ENCODE measurements at regions not wholly inside any gene's neighbourhood (a gene's known extent, or its start where the extent isn't known, plus 50 kb on each side); places are given as distances from the start of the nearest gene placed in this dataset.

DNA sequence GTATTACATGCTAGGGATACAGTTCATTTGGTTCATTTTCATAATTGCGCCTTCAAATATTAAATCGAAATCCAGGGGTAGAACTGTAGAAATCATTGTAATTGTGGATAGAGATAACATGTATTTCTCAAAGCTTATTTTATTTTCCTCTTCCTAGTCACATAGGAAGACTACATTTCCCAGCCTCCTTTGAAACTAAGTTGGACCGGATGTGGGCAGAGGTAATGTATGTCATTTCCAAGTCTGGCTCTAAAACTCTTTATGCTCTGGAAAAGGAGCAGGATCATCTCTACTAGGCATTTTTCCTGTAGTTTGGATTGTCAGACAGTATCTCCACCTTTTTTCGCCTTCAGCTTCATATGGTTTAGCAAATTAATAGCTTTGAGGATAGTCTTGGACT lies 70.1 kb upstream of the CRY1 start:
- no peak overlapping the region for H3K4me3 ChIP-seq (ENCODE audit: low read depth, low read length)
- no peak for TF ChIP-seq CTCF (IDR thresholded peaks at IDR 0.05; ENCODE audit: low read depth, low read length)
- DNase-seq (ENCODE audit: low read depth, low spot score) = no peak
- in situ Hi-C loops (cut with HindIII; ENCODE audit: low sequenced_read_pairs) = no loop called here

- no peak overlapping the region for H3K4me3 ChIP-seq (ENCODE audit: low read depth, low read length)
- DNase-seq (ENCODE audit: low read depth, low spot score) = no peak
- TF ChIP-seq CTCF (IDR thresholded peaks at IDR 0.05; ENCODE audit: low read depth, low read length) = no peak
- in situ Hi-C loops (cut with HindIII; ENCODE audit: low sequenced_read_pairs) = no loop called here
Measured at GRCh38 chr12:107164392-107164791, 71.0 kb upstream of the CRY1 start.

- H3K4me3 ChIP-seq (ENCODE audit: low read depth, low read length) = no peak overlapping the region
- no peak for DNase-seq (ENCODE audit: low read depth, low spot score)
- TF ChIP-seq CTCF (IDR thresholded peaks at IDR 0.05; ENCODE audit: low read depth, low read length) = no peak
- in situ Hi-C loops (cut with HindIII; ENCODE audit: low sequenced_read_pairs) = no loop called here
Measured at GRCh38 chr12:107165581-107165980, 72.2 kb upstream of the CRY1 start.

DNA sequence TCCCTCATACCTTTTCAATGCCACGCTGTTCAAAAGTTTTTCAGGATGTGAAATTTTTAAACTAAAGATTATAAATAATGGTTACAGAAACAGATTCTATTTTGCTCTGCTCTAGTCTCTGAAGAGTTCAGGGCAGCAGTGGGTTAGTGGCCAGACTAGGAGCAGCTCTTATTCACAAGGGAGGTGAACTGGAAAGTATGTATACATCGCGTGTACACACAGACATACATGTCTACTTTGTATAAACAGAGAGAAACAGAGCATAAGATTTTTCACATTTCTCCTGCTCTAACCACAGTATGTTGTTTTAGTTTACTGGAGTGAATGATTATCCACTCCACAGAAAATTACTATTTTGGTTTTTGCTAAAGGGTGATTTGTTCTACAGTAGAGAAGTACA lies 74.4 kb upstream of the CRY1 start:
- in situ Hi-C loops (cut with HindIII; ENCODE audit: low sequenced_read_pairs) = no loop called here
- no peak for TF ChIP-seq CTCF (IDR thresholded peaks at IDR 0.05; ENCODE audit: low read depth, low read length)
- DNase-seq (ENCODE audit: low read depth, low spot score) = no peak
- H3K4me3 ChIP-seq (ENCODE audit: low read depth, low read length) = no peak overlapping the region

DNA sequence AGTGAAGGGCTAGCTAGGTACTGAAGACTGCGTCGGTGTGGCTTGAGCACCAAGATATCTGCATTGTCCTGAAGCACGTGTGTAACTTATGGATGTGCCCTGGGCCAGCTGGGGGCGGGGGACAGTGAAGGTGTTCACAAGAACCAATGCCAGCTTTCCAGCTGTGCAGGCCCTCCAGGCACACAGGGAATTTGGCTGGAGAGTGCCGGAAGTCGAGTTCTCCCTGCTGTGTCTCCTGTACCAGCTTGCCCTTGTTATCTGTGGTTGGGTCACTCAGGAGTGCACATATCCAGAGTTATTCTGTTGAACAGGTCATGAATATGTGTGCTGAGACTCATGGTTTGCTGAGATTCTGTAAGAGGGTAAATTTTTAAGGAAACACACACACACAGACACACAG lies 75.9 kb upstream of the CRY1 start:
- in situ Hi-C loops (cut with HindIII; ENCODE audit: low sequenced_read_pairs) = no loop called here
- no peak for DNase-seq (ENCODE audit: low read depth, low spot score)
- TF ChIP-seq CTCF (IDR thresholded peaks at IDR 0.05; ENCODE audit: low read depth, low read length) = no peak
- no peak overlapping the region for H3K4me3 ChIP-seq (ENCODE audit: low read depth, low read length)

DNA sequence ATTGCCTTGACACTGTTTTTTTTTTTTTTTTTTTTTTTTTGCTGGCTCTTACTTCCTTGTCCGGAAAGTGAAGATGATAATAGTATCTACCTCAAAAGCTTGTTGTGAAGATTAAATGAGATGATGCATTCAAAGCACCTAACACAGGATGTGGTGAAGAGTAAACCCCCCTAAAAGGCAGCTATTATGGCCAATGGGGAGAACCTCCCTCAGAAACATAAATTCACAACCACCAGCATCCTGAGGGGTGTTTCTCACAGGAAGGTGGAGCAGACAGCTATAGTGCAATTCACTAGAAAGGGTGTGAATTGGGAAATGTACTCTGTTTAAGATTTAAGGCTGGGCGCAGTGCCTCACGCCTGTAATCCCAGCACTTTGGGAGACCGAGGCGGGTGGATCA lies 85.4 kb upstream of the CRY1 start:
- TF ChIP-seq CTCF (IDR thresholded peaks at IDR 0.05; ENCODE audit: low read depth, low read length) = no peak
- no peak overlapping the region for H3K4me3 ChIP-seq (ENCODE audit: low read depth, low read length)
- no peak for DNase-seq (ENCODE audit: low read depth, low spot score)
- in situ Hi-C loops (cut with HindIII; ENCODE audit: low sequenced_read_pairs) = no loop called here

DNA sequence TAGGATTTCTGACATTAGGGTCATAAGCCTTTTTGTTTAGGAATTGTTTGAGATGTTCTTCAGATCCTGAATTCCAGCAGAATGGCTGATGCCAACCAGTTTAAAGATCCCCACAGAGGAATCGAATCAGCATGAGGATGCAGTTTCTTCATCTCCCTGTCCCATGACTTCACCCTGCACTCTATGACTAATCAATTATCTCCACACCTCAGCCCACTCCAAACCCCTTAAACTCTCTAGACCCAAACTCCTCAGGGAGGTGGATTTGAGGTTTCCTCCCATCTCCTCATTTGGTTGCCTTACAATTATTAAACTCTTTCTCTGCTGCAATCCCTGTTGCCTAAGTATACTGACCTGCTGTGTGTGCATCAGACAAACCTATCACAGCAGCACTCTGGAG lies 86.5 kb upstream of the CRY1 start:
- in situ Hi-C loops (cut with HindIII; ENCODE audit: low sequenced_read_pairs) = no loop called here
- H3K4me3 ChIP-seq (ENCODE audit: low read depth, low read length) = no peak overlapping the region
- TF ChIP-seq CTCF (IDR thresholded peaks at IDR 0.05; ENCODE audit: low read depth, low read length) = no peak
- DNase-seq (ENCODE audit: low read depth, low spot score) = no peak

All from astrocyte of the spinal cord (primary cell).